Ascending aorta (tissue), 2 donors: ENCODE measurements at regions not wholly inside any gene's neighbourhood (a gene's known extent, or its start where the extent isn't known, plus 50 kb on each side); places are given as distances from the start of the nearest gene placed in this dataset.

ENCODE experiments used
- DNase-seq, 2 donors: peaks; one replicate each; pipeline ENCODE4 v3.0.0-alpha.2; 2019; ENCODE audit warnings: low spot score in 2 of 2
- H3K27ac ChIP-seq, 2 donors: fragments of 200-600 bp; sonication (generic); one replicate each; pipeline ENCODE4 v1.5.1; 2016 to 2017; ENCODE audit warnings: mild to moderate bottlenecking in 1 of 2
- H3K27me3 ChIP-seq: fragments of 200-600 bp; sonication (generic); one replicate; pipeline ENCODE4 v1.5.1; 2017
- H3K36me3 ChIP-seq, 2 donors: fragments of 200-600 bp; sonication (generic); one replicate each; pipeline ENCODE4 v1.5.1; 2016
- H3K4me1 ChIP-seq, 2 donors: fragments of 200-600 bp; sonication (generic); one replicate each; pipeline ENCODE4 v1.5.1; 2016 to 2017; ENCODE audit warnings: mild to moderate bottlenecking in 1 of 2
- H3K4me3 ChIP-seq, 2 donors: fragments of 200-600 bp; sonication (generic); one replicate each; pipeline ENCODE4 v1.5.1; 2016 to 2017; ENCODE audit warnings: mild to moderate bottlenecking in 1 of 2
- H3K9me3 ChIP-seq, 2 donors: fragments of 200-600 bp; sonication (generic); one replicate each; pipeline ENCODE4 v1.5.1; 2016
- intact Hi-C: fragments of 100-400 bp; cut with DNase I; formaldehyde crosslinking; loops from one replicate; pipeline ENCODE4 v1.15.1; 2023
- TF ChIP-seq, protein P1 (sequence below), 3 experiments: fragments of 200-600 bp in 2 of 3; fragments of 450-650 bp in 1 of 3; sonication (generic) in 2 of 3; IDR thresholded peaks; one replicate each; pipeline ENCODE4 v1.5.1; 2016 to 2019; ENCODE audit warnings: antibody characterized with exemption in 3 of 3, mild to moderate bottlenecking in 1 of 3, moderate library complexity in 1 of 3

DNA sequence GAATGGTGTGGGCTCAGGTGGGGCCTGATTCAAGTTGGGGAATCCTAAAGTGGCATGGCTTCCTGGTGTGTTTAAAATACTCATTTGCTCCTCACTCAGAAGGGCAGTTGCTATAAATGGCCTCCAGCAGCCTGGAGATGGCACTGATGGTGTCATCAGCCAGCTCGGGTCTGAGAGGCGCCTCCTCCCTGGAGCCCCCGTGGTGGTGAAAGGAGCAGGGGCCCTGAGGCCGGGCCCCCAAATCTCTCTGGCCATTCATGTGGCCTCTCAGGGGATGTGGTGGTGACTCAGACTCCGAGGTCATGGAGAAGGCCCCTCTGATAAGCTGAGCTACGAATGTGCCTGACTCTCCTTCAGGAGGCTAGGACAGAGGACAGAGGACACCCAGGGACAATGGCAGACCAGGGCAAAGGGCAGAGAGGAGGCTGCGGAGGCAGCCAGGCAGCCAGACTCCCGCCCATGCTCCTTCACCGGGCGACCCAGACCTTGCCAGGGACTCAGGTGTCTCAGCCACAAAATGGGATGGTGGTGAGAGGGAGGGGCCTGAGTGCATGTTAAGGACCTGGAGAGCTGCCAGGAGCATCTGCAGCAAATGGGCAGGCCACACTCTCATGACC, 129.2 kb downstream of the CTTN start:
- no peak overlapping the region for H3K27ac ChIP-seq
- TF ChIP-seq, protein P1, sequence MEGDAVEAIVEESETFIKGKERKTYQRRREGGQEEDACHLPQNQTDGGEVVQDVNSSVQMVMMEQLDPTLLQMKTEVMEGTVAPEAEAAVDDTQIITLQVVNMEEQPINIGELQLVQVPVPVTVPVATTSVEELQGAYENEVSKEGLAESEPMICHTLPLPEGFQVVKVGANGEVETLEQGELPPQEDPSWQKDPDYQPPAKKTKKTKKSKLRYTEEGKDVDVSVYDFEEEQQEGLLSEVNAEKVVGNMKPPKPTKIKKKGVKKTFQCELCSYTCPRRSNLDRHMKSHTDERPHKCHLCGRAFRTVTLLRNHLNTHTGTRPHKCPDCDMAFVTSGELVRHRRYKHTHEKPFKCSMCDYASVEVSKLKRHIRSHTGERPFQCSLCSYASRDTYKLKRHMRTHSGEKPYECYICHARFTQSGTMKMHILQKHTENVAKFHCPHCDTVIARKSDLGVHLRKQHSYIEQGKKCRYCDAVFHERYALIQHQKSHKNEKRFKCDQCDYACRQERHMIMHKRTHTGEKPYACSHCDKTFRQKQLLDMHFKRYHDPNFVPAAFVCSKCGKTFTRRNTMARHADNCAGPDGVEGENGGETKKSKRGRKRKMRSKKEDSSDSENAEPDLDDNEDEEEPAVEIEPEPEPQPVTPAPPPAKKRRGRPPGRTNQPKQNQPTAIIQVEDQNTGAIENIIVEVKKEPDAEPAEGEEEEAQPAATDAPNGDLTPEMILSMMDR (IDR thresholded peaks at IDR 0.05), result no peak
- intact Hi-C loops, result no loop called here
- no peak for DNase-seq
- no peaks in the 10 kb centered on the region for H3K36me3 ChIP-seq
- no peaks in the 10 kb centered on the region for H3K9me3 ChIP-seq
- no peaks in the 10 kb centered on the region for H3K4me1 ChIP-seq
- no peak overlapping the region for H3K4me3 ChIP-seq
- H3K27me3 ChIP-seq, result no peaks in the 10 kb centered on the region

DNA sequence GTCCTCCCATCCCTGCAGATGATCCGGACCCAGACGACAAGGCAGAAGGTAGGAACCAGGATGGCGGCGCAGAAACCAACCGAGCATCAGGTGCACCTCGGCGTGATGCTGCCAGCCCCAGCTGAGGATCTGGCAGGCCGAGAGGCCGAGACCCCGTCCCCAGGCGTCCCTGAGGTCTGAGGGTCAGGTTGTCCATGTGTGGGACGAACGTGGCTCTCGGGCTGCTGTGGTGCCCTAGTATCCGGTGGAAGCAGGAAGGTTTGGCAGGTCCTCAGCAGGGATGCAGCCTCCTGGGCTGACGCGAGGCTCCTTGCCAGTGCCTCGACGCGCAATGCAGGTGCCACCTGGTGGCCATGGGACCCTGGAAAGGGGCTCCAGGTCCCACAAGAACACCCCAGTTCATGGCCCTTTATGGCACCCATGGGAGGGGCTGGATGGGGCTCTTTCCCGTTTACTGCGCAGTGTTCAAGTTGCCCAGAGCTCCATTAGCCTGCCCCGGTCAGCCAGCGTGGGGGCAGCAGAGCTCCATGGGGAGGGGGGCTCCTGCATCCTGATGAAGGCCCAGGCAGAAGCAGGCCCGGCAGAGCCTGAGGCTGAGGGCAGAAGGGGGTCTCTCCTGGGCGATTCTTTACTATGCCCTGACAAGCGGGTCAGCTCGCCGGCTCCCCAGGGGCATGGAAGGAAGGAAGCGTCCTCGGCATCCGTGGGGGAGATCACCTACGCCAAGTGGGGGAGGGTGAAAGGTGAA, 129.9 kb downstream of the CTTN start:
- no peak overlapping the region for H3K27ac ChIP-seq
- H3K4me3 ChIP-seq, result no peak overlapping the region
- H3K4me1 ChIP-seq, result no peaks in the 10 kb centered on the region
- DNase-seq, result no peak
- intact Hi-C loops, result no loop called here
- no peaks in the 10 kb centered on the region for H3K36me3 ChIP-seq
- H3K27me3 ChIP-seq, result no peaks in the 10 kb centered on the region
- no peaks in the 10 kb centered on the region for H3K9me3 ChIP-seq
- TF ChIP-seq, protein P1 (IDR thresholded peaks at IDR 0.05), result no peak

DNA sequence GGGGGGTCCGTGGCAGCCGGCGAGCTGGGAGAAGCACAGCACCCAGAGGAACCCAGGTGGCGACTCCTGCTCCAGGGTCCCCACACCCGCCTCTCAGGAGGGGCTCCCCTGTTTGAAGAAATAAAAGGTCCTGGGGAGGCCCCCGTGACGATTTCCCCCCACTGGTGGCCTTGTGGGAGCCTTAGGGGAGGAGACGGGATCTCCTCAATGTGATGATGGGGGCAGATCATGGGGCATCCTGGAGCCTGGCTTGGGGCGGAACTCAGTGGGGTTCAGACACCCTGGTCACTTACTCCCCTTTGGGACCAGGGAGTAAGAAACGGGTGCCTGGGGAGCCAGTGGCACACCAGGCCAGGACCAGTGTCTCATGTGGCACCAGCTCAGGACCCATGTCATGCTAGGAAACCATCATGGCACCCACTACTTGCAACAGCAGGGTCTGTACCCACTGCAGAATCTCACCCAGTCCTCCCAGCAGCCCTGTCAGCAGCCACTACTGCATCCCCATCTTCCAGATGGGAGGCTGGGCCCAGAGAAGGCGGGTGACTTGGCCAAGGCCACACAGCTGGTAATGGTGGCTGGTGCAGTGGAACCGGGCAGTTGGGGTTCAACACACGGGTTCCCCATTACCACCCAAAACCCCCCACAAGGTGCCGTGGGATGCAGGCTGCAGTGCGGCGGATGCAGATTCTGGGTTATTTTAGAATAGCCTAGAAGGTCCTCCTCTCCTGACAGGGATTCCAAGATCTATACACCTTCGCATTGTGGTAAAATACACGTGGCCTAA, 130.7 kb downstream of the CTTN start:
- Histone ChIP-seq H3K9me3 (no peaks in the 10 kb centered on the region), H3K27ac (no peak overlapping the region), H3K27me3 (no peaks in the 10 kb centered on the region), H3K4me3 (no peak overlapping the region), H3K36me3 (no peaks in the 10 kb centered on the region), H3K4me1 (no peaks in the 10 kb centered on the region)
- no peak for DNase-seq
- intact Hi-C loops, result no loop called here
- TF ChIP-seq, protein P1 (IDR thresholded peaks at IDR 0.05), result no peak

DNA sequence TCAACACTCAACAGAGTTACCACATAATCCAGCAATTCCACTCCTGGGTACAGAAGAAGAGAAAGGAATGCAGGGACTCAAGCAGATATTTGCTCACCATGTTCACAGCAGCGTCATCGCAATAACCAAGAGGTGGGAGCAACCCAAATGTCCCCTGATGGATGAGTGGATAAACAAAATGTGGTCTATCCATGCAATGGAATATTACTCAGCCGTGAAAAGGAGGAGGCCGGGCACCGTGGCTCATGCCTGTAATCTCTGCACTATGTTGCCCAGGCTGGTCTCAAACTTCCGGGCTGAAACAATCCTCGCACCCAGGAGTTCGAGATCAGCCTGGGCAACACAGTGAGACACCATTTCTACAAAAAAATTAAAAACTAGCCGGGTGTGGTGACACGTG, 131.7 kb downstream of the CTTN start:
- intact Hi-C loops, result no loop called here
- Histone ChIP-seq H3K27me3 (no peaks in the 10 kb centered on the region), H3K36me3 (no peaks in the 10 kb centered on the region), H3K4me1 (no peaks in the 10 kb centered on the region), H3K27ac (no peak overlapping the region), H3K9me3 (no peaks in the 10 kb centered on the region), H3K4me3 (no peak overlapping the region)
- DNase-seq, result no peak
- TF ChIP-seq, protein P1 (IDR thresholded peaks at IDR 0.05), result no peak

DNA sequence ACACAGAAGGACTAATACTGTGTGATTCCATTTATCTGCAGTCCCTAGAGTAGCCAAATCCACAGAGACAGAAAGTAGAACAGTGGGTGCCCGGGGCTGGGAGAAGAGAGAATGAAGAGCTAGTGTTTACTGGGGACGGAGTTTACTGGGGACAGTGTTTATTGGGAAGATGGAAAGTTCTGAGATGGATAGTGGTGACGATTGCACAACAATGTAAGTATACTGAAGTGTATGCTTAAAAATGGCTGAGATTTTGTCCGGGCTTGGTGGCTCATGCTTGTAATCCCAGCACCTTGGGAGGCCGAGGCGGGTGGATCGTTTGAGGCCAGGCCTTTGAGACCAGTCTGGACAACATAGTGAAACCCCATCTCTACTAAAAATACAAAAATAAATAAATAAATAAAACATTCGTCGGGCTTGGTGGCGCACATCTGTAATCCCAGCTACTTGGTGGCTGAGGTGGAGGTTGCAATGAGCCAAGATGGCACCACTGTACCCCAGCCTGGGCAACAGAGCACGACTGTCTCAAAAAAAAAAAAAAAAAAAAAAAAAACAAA, 132.4 kb downstream of the CTTN start:
- no peak for DNase-seq
- Histone ChIP-seq H3K36me3 (no peaks in the 10 kb centered on the region), H3K27me3 (no peaks in the 10 kb centered on the region), H3K4me1 (no peaks in the 10 kb centered on the region), H3K4me3 (no peak overlapping the region), H3K27ac (no peak overlapping the region), H3K9me3 (no peaks in the 10 kb centered on the region)
- intact Hi-C loops, result no loop called here
- TF ChIP-seq, protein P1 (IDR thresholded peaks at IDR 0.05), result no peak
